GM23338 (cell line): ENCODE measurements at regions not wholly inside any gene's neighbourhood (a gene's known extent, or its start where the extent isn't known, plus 50 kb on each side); places are given as distances from the start of the nearest gene placed in this dataset.
A peak's percentile ranks its signal among the peaks of the same experiment; 100 is the strongest.

Source experiments
- ATAC-seq: fragments of 200-7000 bp; cut with Tn5 transposase; 3 replicates; pipeline ENCODE4 v1.9.1; 2020
- DNase-seq: peaks from one replicate; pipeline ENCODE4 v3.0.0-alpha.2; 2015; ENCODE audit warnings: low spot score
- H2AFZ ChIP-seq: fragments of 200-600 bp; sonication (generic); 2 replicates; pipeline ENCODE4 v1.8.0; 2016; ENCODE audit warnings: antibody characterized with exemption, mild to moderate bottlenecking, moderate library complexity
- H3F3A ChIP-seq: fragments of 200-600 bp; sonication (generic); replicated peaks from 2 replicates; pipeline ENCODE4 v1.8.0; 2017; ENCODE audit warnings: antibody characterized with exemption, mixed run types, low read depth
- H3K27ac ChIP-seq: fragments of 200-600 bp; sonication (generic); 2 replicates; pipeline ENCODE4 v1.6.1; 2016; ENCODE audit warnings: low read depth
- H3K27me3 ChIP-seq: fragments of 200-600 bp; sonication (generic); 2 replicates; pipeline ENCODE4 v1.8.0; 2016; ENCODE audit warnings: mild to moderate bottlenecking, mixed run types, moderate library complexity; ENCODE audit not compliant: insufficient read depth
- H3K36me3 ChIP-seq: fragments of 200-600 bp; sonication (generic); 2 replicates; pipeline ENCODE4 v1.8.0; 2016; ENCODE audit warnings: mild to moderate bottlenecking; ENCODE audit not compliant: insufficient read depth
- H3K4me1 ChIP-seq: fragments of 200-600 bp; sonication (generic); 2 replicates; pipeline ENCODE4 v1.8.0; 2016; ENCODE audit warnings: mild to moderate bottlenecking, moderate library complexity; ENCODE audit not compliant: insufficient read depth
- H3K4me2 ChIP-seq: fragments of 200-600 bp; sonication (generic); 2 replicates; pipeline ENCODE4 v1.7.1; 2017; ENCODE audit warnings: mixed run types
- H3K4me3 ChIP-seq: fragments of 200-600 bp; sonication (generic); 2 replicates; pipeline ENCODE4 v1.6.1; 2016; ENCODE audit warnings: mixed run types
- H3K79me2 ChIP-seq: fragments of 200-600 bp; sonication (generic); replicated peaks from 2 replicates; pipeline ENCODE4 v1.8.0; 2017; ENCODE audit warnings: mild to moderate bottlenecking; ENCODE audit not compliant: insufficient read depth
- H3K9me2 ChIP-seq: fragments of 200-600 bp; sonication (generic); 2 replicates; pipeline ENCODE4 v1.8.0; 2017; ENCODE audit not compliant: insufficient read depth
- H4K20me1 ChIP-seq: fragments of 200-600 bp; sonication (generic); replicated peaks from 2 replicates; pipeline ENCODE4 v1.8.0; 2017; ENCODE audit warnings: mild to moderate bottlenecking; ENCODE audit not compliant: insufficient read depth
- H3K27ac Mint-ChIP-seq: 2 replicates; pipeline ENCODE4 v1.8.0; 2020; ENCODE audit warnings: inconsistent platforms, mild to moderate bottlenecking, moderate library complexity, mixed read lengths
- H3K27me3 Mint-ChIP-seq: 3 replicates; pipeline ENCODE4 v1.8.0; 2022; ENCODE audit warnings: low read depth, mild to moderate bottlenecking, moderate library complexity, mixed read lengths, inconsistent platforms; ENCODE audit not compliant: insufficient read depth, poor library complexity
- H3K36me3 Mint-ChIP-seq: 3 replicates; pipeline ENCODE4 v1.8.0; 2021; ENCODE audit warnings: low read depth, mild to moderate bottlenecking, inconsistent platforms, moderate library complexity, mixed read lengths
- H3K4me1 Mint-ChIP-seq: 3 replicates; pipeline ENCODE4 v1.8.0; 2020; ENCODE audit warnings: mild to moderate bottlenecking, inconsistent platforms, mixed read lengths
- H3K4me3 Mint-ChIP-seq: 3 replicates; pipeline ENCODE4 v1.8.0; 2021; ENCODE audit warnings: moderate library complexity, mild to moderate bottlenecking, inconsistent platforms, mixed read lengths
- H3K9me3 Mint-ChIP-seq: 3 replicates; pipeline ENCODE4 v1.8.0; 2020; ENCODE audit warnings: moderate library complexity, mild to moderate bottlenecking, inconsistent platforms, mixed read lengths
- CREB1 ChIP-seq: fragments of 250-450 bp; sonication (Bioruptor Pico); IDR thresholded peaks from 2 replicates; pipeline ENCODE4 v1.5.0; 2020; ENCODE audit warnings: low read depth, mild to moderate bottlenecking, moderate library complexity
- CTCF ChIP-seq, 2 experiments: fragments of 200-600 bp in 1 of 2; sonication (generic) in 1 of 2; conservative IDR thresholded peaks; 2 replicates each; pipeline versions ENCODE4 v1.5.1 to v1.6.1; 2016 to 2017; ENCODE audit warnings: antibody characterized with exemption in 2 of 2, low read depth in 2 of 2, mild to moderate bottlenecking in 2 of 2, moderate library complexity in 1 of 2
- ETS1 ChIP-seq: IDR thresholded peaks from 2 replicates; pipeline ENCODE4 v1.6.1; 2016; ENCODE audit warnings: antibody characterized with exemption
- EZH2 ChIP-seq: fragments of 200-600 bp; sonication (generic); IDR thresholded peaks from one replicate; pipeline ENCODE4 v1.8.0; 2017; ENCODE audit warnings: antibody characterized with exemption, mild to moderate bottlenecking, low read depth; ENCODE audit not compliant: unreplicated experiment
- EZH2phosphoT487 ChIP-seq: fragments of 200-600 bp; sonication (generic); IDR thresholded peaks from one replicate; pipeline ENCODE4 v1.8.1; 2018; ENCODE audit warnings: antibody characterized with exemption; ENCODE audit not compliant: unreplicated experiment
- JUNB ChIP-seq: IDR thresholded peaks from one replicate; pipeline ENCODE4 v1.6.1; 2016; ENCODE audit warnings: antibody characterized with exemption; ENCODE audit not compliant: unreplicated experiment
- NANOG ChIP-seq: IDR thresholded peaks from 2 replicates; pipeline ENCODE4 v1.6.1; 2016; ENCODE audit warnings: antibody characterized with exemption, borderline replicate concordance
- POLR2AphosphoS5 ChIP-seq: IDR thresholded peaks from 2 replicates; pipeline ENCODE4 v1.6.1; 2016; ENCODE audit warnings: antibody characterized with exemption, low read depth
- REST ChIP-seq: IDR thresholded peaks from one replicate; pipeline ENCODE4 v1.6.1; 2018; ENCODE audit warnings: antibody characterized with exemption; ENCODE audit not compliant: unreplicated experiment
- STAT1 ChIP-seq: IDR thresholded peaks from one replicate; pipeline ENCODE4 v1.6.1; 2016; ENCODE audit warnings: antibody characterized with exemption; ENCODE audit not compliant: unreplicated experiment
- ZNF114 ChIP-seq: fragments of 250-450 bp; sonication (Bioruptor Pico); IDR thresholded peaks from 2 replicates; pipeline ENCODE4 v1.5.0; 2020; ENCODE audit warnings: mild to moderate bottlenecking, moderate library complexity
- ZNF331 ChIP-seq: fragments of 250-450 bp; sonication (Bioruptor Pico); IDR thresholded peaks from 2 replicates; pipeline ENCODE4 v1.5.0; 2020; ENCODE audit warnings: low read depth, mild to moderate bottlenecking, moderate library complexity

GRCh38 chr1:207264663-207265252 lies 56.7 kb upstream of the CD55 start:
- Mint-ChIP-seq H3K27me3 (no peaks in the 10 kb centered on the region), H3K4me1 (peaks cover 2% of the 10 kb centered on the region; the same call in 1 of the 3 replicates), H3K36me3 (no peaks in the 10 kb centered on the region), H3K4me3 (no peak overlapping the region), H3K9me3 (no peaks in the 10 kb centered on the region), H3K27ac (no peak overlapping the region)
- no peaks in the 10 kb centered on the region for H4K20me1 ChIP-seq
- TF ChIP-seq ZNF114 (CRISPR knock-in tag) = no peak
- H3K4me1 ChIP-seq = no peaks in the 10 kb centered on the region
- H3F3A ChIP-seq = no peaks in the 10 kb centered on the region
- no peak overlapping the region for H3K27ac ChIP-seq
- ATAC-seq (no peak), DNase-seq (no peak)
- no peak overlapping the region for H3K4me3 ChIP-seq
- H3K36me3 ChIP-seq = no peaks in the 10 kb centered on the region
- H3K4me2 ChIP-seq = no peak overlapping the region
- no peaks in the 10 kb centered on the region for H3K79me2 ChIP-seq
- no peak overlapping the region for H2AFZ ChIP-seq
- H3K27me3 ChIP-seq = no peaks in the 10 kb centered on the region
- H3K9me2 ChIP-seq = no peaks in the 10 kb centered on the region

GRCh38 chr1:207268337-207268736 lies 53.1 kb upstream of the CD55 start:
- H3K36me3 Mint-ChIP-seq = no peaks in the 10 kb centered on the region; the same call in 2 of the 3 replicates
- Histone ChIP-seq H4K20me1 (no peaks in the 10 kb centered on the region), H2AFZ (peak overlapping the region; percentile 21), H3K4me3 (no peak overlapping the region), H3F3A (no peaks in the 10 kb centered on the region), H3K4me2 (no peak overlapping the region), H3K27ac (no peak overlapping the region), H3K79me2 (no peaks in the 10 kb centered on the region), H3K36me3 (no peaks in the 10 kb centered on the region), H3K9me2 (no peaks in the 10 kb centered on the region), H3K4me1 (no peaks in the 10 kb centered on the region), H3K27me3 (no peaks in the 10 kb centered on the region)
- no peaks in the 10 kb centered on the region for H3K27me3 Mint-ChIP-seq
- H3K27ac Mint-ChIP-seq = no peak overlapping the region
- ATAC-seq (no peak), DNase-seq (no peak)
- no peaks in the 10 kb centered on the region for H3K4me1 Mint-ChIP-seq
- TF ChIP-seq ZNF331 (no peak), NANOG (no peak), ZNF114 (CRISPR knock-in tag) (no peak), POLR2AphosphoS5 (no peak), EZH2 (no peak)
- H3K4me3 Mint-ChIP-seq = no peak overlapping the region
- H3K9me3 Mint-ChIP-seq = peaks cover 9% of the 10 kb centered on the region; the same call in 2 of the 3 replicates

- no peak overlapping the region for H3K4me2 ChIP-seq
- Mint-ChIP-seq H3K36me3 (no peaks in the 10 kb centered on the region; the same call in 2 of the 3 replicates), H3K27ac (no peak overlapping the region), H3K4me1 (no peaks in the 10 kb centered on the region), H3K9me3 (peaks cover 9% of the 10 kb centered on the region; the same call in 2 of the 3 replicates), H3K4me3 (no peak overlapping the region), H3K27me3 (no peaks in the 10 kb centered on the region)
- no peak for ATAC-seq
- no peaks in the 10 kb centered on the region for H3K27me3 ChIP-seq
- no peaks in the 10 kb centered on the region for H3K9me2 ChIP-seq
- H3K4me1 ChIP-seq = no peaks in the 10 kb centered on the region
- H3K27ac ChIP-seq = no peak overlapping the region
- no peaks in the 10 kb centered on the region for H3F3A ChIP-seq
- no peaks in the 10 kb centered on the region for H4K20me1 ChIP-seq
- no peaks in the 10 kb centered on the region for H3K36me3 ChIP-seq
- H2AFZ ChIP-seq = peak overlapping the region; percentile 28; the same call in 1 of the 2 replicates
- no peak for DNase-seq
- H3K79me2 ChIP-seq = no peaks in the 10 kb centered on the region
- no peak overlapping the region for H3K4me3 ChIP-seq
- TF ChIP-seq CTCF (conservative IDR thresholded peaks at IDR 0.05; ENCODE audit: low read depth in 2 of 2) (no peak), EZH2 (no peak), ZNF114 (CRISPR knock-in tag) (no peak), CREB1 (CRISPR knock-in tag) (no peak), STAT1 (no peak), NANOG (no peak), EZH2phosphoT487 (no peak), REST (no peak), ETS1 (no peak), ZNF331 (no peak), JUNB (no peak), POLR2AphosphoS5 (no peak)
Measured at GRCh38 chr1:207268753-207269511, 52.5 kb upstream of the CD55 start.
